HUES64 (cell line): ENCODE measurements at regions not wholly inside any gene's neighbourhood (a gene's known extent, or its start where the extent isn't known, plus 50 kb on each side); places are given as distances from the start of the nearest gene placed in this dataset.

Source experiments
- H3K27ac ChIP-seq: 2 replicates; pipeline ENCODE4 v1.7.0; 2013; ENCODE audit warnings: low read depth, low read length, inconsistent platforms
- H3K27me3 ChIP-seq: 2 replicates; pipeline ENCODE4 v1.6.1; 2013; ENCODE audit warnings: mild to moderate bottlenecking, low read length; ENCODE audit not compliant: insufficient read depth
- H3K36me3 ChIP-seq: 2 replicates; pipeline ENCODE4 v1.6.1; 2013; ENCODE audit warnings: mild to moderate bottlenecking, low read length; ENCODE audit not compliant: insufficient read depth
- H3K4me1 ChIP-seq: 2 replicates; pipeline ENCODE4 v1.6.1; 2013; ENCODE audit warnings: mild to moderate bottlenecking, low read length, moderate library complexity; ENCODE audit not compliant: insufficient read depth
- H3K4me3 ChIP-seq: 2 replicates; pipeline ENCODE4 v1.5.1; 2013; ENCODE audit warnings: mild to moderate bottlenecking, low read length, moderate library complexity
- H3K9ac ChIP-seq: 2 replicates; pipeline ENCODE4 v1.6.1; 2013; ENCODE audit warnings: mild to moderate bottlenecking, low read depth, low read length
- H3K9me3 ChIP-seq: 2 replicates; pipeline ENCODE4 v1.6.1; 2013; ENCODE audit warnings: low read depth, low read length; ENCODE audit not compliant: insufficient read depth
- WGBS: fragments of 150-250, 120-280 bp; methylation state at CpG from one replicate; pipeline ENCODE4 v1.1.7; 2013; ENCODE audit warnings: missing lambda C conversion rate; 5-methylcytosine and 5-hydroxymethylcytosine counted together

DNA sequence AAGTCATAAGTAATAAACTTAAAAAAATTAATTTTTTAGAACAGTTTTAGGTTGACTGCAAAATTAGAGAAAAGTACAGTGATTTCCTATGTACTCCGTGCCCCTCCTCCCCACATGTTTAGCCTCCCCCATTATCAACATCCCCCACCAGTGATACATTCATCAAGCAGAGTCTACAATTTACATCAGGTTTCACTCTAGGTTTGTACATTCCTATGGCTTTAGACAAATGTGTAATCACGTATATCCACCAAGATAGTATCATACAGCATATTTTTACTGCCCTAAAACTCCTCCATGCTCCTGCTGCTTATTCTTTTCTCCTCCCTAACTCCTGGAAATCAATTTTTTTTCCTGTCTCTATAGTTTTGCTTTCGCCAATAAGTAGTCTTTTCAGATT is 438.7 kb downstream of the LRFN5 start:
- Histone ChIP-seq H3K4me3 (no peak overlapping the region), H3K27ac (no peak overlapping the region), H3K9ac (no peak overlapping the region), H3K9me3 (no peaks in the 10 kb centered on the region), H3K36me3 (no peaks in the 10 kb centered on the region), H3K4me1 (no peaks in the 10 kb centered on the region), H3K27me3 (no peaks in the 10 kb centered on the region)
- 98% methylated on average over 3 of the region's 3 CpGs for WGBS

GRCh38 chr14:42028607-42029006 is 421.9 kb downstream of the LRFN5 start:
- Histone ChIP-seq H3K9ac (no peak overlapping the region), H3K27me3 (no peaks in the 10 kb centered on the region), H3K36me3 (no peaks in the 10 kb centered on the region), H3K4me1 (no peaks in the 10 kb centered on the region), H3K4me3 (no peak overlapping the region), H3K9me3 (no peaks in the 10 kb centered on the region), H3K27ac (no peak overlapping the region)
- WGBS, result 92% methylated on average over 2 of the region's 2 CpGs

GRCh38 chr14:42027271-42027670 is 420.6 kb downstream of the LRFN5 start:
- Histone ChIP-seq H3K27me3 (no peaks in the 10 kb centered on the region), H3K4me3 (no peak overlapping the region), H3K36me3 (no peaks in the 10 kb centered on the region), H3K27ac (no peak overlapping the region), H3K9me3 (no peaks in the 10 kb centered on the region), H3K9ac (no peak overlapping the region), H3K4me1 (no peaks in the 10 kb centered on the region)
- 95% methylated on average over 3 of the region's 3 CpGs for WGBS

- no peak overlapping the region for H3K9ac ChIP-seq
- no peaks in the 10 kb centered on the region for H3K9me3 ChIP-seq
- no peaks in the 10 kb centered on the region for H3K36me3 ChIP-seq
- WGBS, result 100% methylated on average over 1 of the region's 2 CpGs
- no peak overlapping the region for H3K4me3 ChIP-seq
- H3K27me3 ChIP-seq, result no peaks in the 10 kb centered on the region
- no peak overlapping the region for H3K27ac ChIP-seq
- no peaks in the 10 kb centered on the region for H3K4me1 ChIP-seq
These were observed 416.8 kb downstream of the LRFN5 start for GRCh38 chr14:42023452-42023851.

GRCh38 chr14:42014301-42014700 is 407.6 kb downstream of the LRFN5 start:
- Histone ChIP-seq H3K36me3 (no peaks in the 10 kb centered on the region), H3K4me1 (no peaks in the 10 kb centered on the region), H3K27me3 (no peaks in the 10 kb centered on the region), H3K9ac (no peak overlapping the region), H3K9me3 (no peaks in the 10 kb centered on the region), H3K27ac (no peak overlapping the region), H3K4me3 (no peak overlapping the region)
- WGBS, result 99% methylated on average over 3 of the region's 3 CpGs

DNA sequence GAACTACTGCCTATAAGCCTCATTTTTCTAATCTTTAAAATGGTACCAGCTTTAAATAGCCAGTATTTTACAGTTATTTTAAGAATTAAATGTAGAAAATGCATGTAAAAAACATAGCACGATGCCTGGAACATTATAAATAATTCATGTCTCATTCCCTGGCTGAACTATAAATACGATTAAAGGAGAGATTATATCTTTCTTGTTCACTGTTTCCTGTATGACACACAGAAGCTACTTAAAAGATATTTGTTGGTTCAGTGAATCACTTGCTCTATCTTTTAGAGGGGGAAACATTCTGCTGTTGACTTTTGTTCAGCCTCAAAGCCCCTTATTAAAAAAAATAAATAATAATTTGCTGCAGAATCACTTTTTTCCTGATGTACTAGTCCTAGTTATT is 406.9 kb downstream of the LRFN5 start:
- Histone ChIP-seq H3K9me3 (no peaks in the 10 kb centered on the region), H3K27ac (no peak overlapping the region), H3K4me3 (no peak overlapping the region), H3K9ac (no peak overlapping the region), H3K4me1 (no peaks in the 10 kb centered on the region), H3K27me3 (no peaks in the 10 kb centered on the region), H3K36me3 (no peaks in the 10 kb centered on the region)
- WGBS, result 100% methylated on average over 2 of the region's 2 CpGs

- Histone ChIP-seq H3K27me3 (no peaks in the 10 kb centered on the region), H3K27ac (no peak overlapping the region), H3K36me3 (no peaks in the 10 kb centered on the region), H3K4me1 (no peaks in the 10 kb centered on the region), H3K9ac (no peak overlapping the region), H3K9me3 (no peaks in the 10 kb centered on the region), H3K4me3 (no peak overlapping the region)
These were observed 406.5 kb downstream of the LRFN5 start for GRCh38 chr14:42013153-42013552.

DNA sequence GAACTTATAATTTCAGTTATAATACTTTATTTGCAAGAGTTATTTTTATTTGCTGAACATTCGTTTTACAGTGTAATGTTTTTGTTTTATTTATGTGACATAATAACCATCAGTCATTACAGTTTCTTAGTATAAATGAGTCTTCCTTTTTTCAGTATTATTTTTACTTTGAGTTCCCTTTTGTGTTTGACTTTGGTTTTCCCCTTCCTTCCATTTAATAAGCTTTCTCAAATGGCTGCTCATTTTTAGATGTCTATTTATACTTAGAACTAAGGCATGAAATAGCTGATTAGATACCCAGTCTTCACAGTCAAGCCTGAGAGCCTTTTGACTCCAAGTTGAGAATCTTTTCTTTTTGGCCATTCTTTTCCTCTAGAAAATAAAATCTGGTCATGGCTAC is 404.5 kb downstream of the LRFN5 start:
- no CpG with 5 or more reads among the region's 1 CpG for WGBS
- H3K9me3 ChIP-seq, result no peaks in the 10 kb centered on the region

GRCh38 chr14:42004321-42004720 is 397.6 kb downstream of the LRFN5 start:
- WGBS, result 100% methylated on average over 1 of the region's 1 CpG
- Histone ChIP-seq H3K36me3 (no peaks in the 10 kb centered on the region), H3K9me3 (no peaks in the 10 kb centered on the region), H3K27me3 (no peaks in the 10 kb centered on the region), H3K9ac (no peak overlapping the region), H3K4me3 (no peak overlapping the region), H3K4me1 (no peaks in the 10 kb centered on the region), H3K27ac (no peak overlapping the region)

More for the DNA sequence above, 404.5 kb downstream of the LRFN5 start:
- H3K27me3 ChIP-seq, result no peaks in the 10 kb centered on the region
- no peaks in the 10 kb centered on the region for H3K36me3 ChIP-seq
- no peaks in the 10 kb centered on the region for H3K4me1 ChIP-seq
- H3K4me3 ChIP-seq, result no peak overlapping the region
- no peak overlapping the region for H3K9ac ChIP-seq
- no peak overlapping the region for H3K27ac ChIP-seq

DNA sequence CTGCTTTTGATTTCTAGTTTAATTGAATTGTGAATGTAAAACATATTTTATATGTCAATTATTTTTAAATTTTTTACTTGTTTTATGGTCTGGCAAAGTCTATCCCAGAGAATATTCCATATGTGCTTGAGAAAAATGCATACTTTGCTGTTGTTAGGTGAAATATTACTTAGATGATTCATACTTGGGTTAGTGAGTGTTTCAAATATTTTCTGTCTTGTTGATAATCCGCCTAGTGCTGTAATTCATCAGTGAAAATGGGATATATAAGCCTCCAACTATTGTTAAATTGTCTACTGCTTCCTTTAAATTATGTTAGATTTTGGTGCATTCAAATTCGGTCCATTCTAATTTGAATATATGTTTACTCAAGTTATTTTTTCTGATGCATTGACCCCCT is 395.5 kb downstream of the LRFN5 start:
- H3K4me3 ChIP-seq, result no peak overlapping the region

GRCh38 chr14:42001431-42001830 is 394.8 kb downstream of the LRFN5 start:
- WGBS, result 97% methylated on average over 2 of the region's 3 CpGs
- H3K27ac ChIP-seq, result no peak overlapping the region
- H3K4me1 ChIP-seq, result no peaks in the 10 kb centered on the region

More for the DNA sequence above, 395.5 kb downstream of the LRFN5 start:
- H3K27ac ChIP-seq, result no peak overlapping the region
- no peaks in the 10 kb centered on the region for H3K27me3 ChIP-seq
- H3K9ac ChIP-seq, result no peak overlapping the region
- no peaks in the 10 kb centered on the region for H3K36me3 ChIP-seq
- H3K9me3 ChIP-seq, result no peaks in the 10 kb centered on the region
- 89% methylated on average over 1 of the region's 2 CpGs for WGBS
- H3K4me1 ChIP-seq, result no peaks in the 10 kb centered on the region

GRCh38 chr14:42000450-42000849 is 393.8 kb downstream of the LRFN5 start:
- no peaks in the 10 kb centered on the region for H3K36me3 ChIP-seq
- no peak overlapping the region for H3K9ac ChIP-seq
- no CpG with 5 or more reads among the region's 1 CpG for WGBS

More at GRCh38 chr14:42001431-42001830, 394.8 kb downstream of the LRFN5 start:
- Histone ChIP-seq H3K4me3 (no peak overlapping the region), H3K36me3 (no peaks in the 10 kb centered on the region), H3K9ac (no peak overlapping the region), H3K9me3 (no peaks in the 10 kb centered on the region), H3K27me3 (no peaks in the 10 kb centered on the region)

More at GRCh38 chr14:42000450-42000849, 393.8 kb downstream of the LRFN5 start:
- Histone ChIP-seq H3K4me1 (no peaks in the 10 kb centered on the region), H3K27ac (no peak overlapping the region), H3K9me3 (no peaks in the 10 kb centered on the region), H3K27me3 (no peaks in the 10 kb centered on the region), H3K4me3 (no peak overlapping the region)
